ENCODE measurements at regions not wholly inside any gene's neighbourhood (a gene's known extent, or its start where the extent isn't known, plus 50 kb on each side); places are given as distances from the start of the nearest gene placed in this dataset.
"Not testable (repeated sequence)": the region's sequence is repeated elsewhere in the genome, so short reads cannot be mapped to it uniquely, and the experiment has no call there.

DNA sequence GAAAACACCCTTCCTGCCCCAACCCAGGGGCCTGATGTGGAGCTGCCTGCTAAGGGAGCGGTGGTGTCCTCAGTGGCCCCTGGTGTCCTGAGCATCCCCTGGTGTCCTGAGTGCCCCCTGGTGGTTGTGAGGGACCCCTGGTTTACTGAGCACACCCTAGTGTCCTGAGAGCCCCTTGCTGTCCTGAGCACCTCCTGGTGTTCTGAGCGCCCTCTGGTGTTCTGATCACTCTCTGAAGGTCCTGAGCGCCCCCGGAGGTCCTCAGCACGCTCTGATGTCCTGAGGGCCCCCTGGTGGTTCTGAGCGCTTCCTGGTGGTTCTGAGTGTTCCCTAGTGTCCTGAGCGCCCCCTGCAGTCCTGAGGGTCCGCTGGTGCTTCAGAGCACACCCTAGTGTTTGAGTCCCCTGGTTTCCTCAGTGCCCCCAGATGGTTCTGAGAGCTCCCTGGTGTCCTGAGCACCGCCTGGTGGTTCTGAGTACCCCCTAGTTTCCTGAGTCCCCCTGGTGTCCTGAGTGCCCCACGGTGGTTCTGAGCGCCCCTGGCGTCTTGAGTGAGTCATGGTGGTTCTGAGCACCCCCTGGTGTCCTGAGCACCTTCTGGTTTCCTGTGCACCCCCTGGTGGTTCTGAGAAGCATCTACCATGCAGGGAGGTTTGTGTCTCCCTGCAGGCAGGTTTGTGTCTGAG is 1004.2 kb downstream of the TMEM121 start:
- in situ Hi-C loops (cut with HindIII; ENCODE audit: low pct_ligation_motif_present, low sequenced_read_pairs) = no loop called here
- Histone ChIP-seq H3K4me3 (ENCODE audit: low read depth, low read length) (no peak overlapping the region), H3K27me3 (replicated peaks) (no peaks in the 10 kb centered on the region), H3K27ac (no peak overlapping the region), H3K36me3 (replicated peaks) (no peaks in the 10 kb centered on the region)
- DNase-seq = no peak
- TF ChIP-seq, protein P1, sequence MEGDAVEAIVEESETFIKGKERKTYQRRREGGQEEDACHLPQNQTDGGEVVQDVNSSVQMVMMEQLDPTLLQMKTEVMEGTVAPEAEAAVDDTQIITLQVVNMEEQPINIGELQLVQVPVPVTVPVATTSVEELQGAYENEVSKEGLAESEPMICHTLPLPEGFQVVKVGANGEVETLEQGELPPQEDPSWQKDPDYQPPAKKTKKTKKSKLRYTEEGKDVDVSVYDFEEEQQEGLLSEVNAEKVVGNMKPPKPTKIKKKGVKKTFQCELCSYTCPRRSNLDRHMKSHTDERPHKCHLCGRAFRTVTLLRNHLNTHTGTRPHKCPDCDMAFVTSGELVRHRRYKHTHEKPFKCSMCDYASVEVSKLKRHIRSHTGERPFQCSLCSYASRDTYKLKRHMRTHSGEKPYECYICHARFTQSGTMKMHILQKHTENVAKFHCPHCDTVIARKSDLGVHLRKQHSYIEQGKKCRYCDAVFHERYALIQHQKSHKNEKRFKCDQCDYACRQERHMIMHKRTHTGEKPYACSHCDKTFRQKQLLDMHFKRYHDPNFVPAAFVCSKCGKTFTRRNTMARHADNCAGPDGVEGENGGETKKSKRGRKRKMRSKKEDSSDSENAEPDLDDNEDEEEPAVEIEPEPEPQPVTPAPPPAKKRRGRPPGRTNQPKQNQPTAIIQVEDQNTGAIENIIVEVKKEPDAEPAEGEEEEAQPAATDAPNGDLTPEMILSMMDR (IDR thresholded peaks at IDR 0.05; ENCODE audit: low read depth, low read length, missing control alignments) = peak; percentile 3

DNA sequence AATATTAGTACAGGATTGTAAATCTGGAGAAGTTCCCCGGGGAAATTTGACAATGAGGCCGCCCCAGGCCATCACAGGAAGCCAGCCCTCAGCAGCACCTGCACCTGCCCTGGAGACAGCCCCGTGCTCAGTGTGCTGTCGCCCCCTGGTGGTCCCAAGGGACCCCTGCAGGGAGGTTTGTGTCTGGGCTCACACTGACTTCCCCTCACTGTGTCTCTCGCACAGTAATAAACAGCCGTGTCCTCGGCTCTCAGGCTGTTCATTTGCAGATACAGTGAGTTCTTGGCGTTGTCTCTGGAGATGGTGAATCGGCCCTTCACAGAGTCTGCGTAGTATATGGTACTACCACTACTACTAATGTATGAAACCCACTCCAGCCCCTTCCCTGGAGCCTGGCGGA is 1011.2 kb downstream of the TMEM121 start:
- H3K4me3 ChIP-seq (ENCODE audit: low read depth, low read length); H3K36me3 ChIP-seq (replicated peaks); H3K27me3 ChIP-seq (replicated peaks); H3K27ac ChIP-seq; DNase-seq; in situ Hi-C loops (cut with HindIII; ENCODE audit: low pct_ligation_motif_present, low sequenced_read_pairs): not testable (repeated sequence)

DNA sequence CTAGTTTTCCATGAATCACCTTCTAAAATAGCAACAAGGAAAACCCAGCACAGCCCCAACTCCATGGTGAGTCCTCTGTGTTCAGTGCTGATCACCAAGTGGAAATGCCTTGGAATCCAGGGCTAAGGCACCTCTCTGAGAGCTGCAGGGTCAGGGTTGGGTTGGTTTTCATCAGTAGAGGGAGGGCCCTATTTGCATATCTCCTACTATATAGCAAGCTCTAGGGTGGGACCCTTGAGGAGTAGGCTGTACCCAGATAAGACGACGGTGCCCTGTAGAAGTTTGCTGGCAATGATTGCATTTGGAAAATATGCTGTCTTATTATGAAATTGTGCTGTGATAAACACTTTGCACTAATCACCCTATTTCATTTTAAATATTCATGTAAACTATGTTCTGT is 1011.8 kb downstream of the TMEM121 start:
- no peak overlapping the region for H3K27ac ChIP-seq
- TF ChIP-seq, protein P1 (IDR thresholded peaks at IDR 0.05; ENCODE audit: low read depth, low read length, missing control alignments) = no peak
- no peak for DNase-seq
- no peak overlapping the region for H3K4me3 ChIP-seq (ENCODE audit: low read depth, low read length)
- in situ Hi-C loops (cut with HindIII; ENCODE audit: low pct_ligation_motif_present, low sequenced_read_pairs) = no loop called here
- H3K27me3 ChIP-seq (replicated peaks) = no peaks in the 10 kb centered on the region
- no peaks in the 10 kb centered on the region for H3K36me3 ChIP-seq (replicated peaks)

DNA sequence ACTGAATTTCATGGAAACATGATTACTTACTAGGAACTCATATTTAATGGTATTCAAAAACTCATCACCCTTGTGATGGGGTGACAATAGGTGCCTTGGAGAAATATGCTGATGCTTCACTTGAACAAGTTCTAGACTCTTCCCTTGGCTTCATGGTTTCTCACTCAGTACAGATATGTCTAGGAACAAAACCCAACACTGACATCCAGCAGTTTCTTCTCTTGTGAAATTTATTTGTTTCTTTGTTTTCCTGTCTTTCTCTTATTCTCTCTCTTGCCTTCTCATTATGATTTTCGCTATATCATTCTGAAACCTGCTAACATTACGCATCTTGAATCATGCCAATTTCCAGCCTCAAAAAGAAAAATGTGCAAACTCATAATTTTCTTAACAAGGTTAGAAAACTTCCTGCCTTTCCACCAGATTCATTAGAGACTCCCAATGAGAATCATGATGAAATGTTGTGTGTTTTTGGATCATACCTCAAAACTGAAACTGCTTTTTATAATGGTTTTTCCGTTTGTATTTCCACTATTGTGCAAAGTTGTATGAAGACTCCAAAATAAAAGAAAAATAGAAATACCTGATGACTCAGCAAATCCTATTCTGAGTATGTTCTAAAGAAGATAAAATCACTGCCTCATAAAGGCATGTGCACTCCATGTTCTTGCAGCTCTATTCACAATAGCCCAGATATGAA is 1021.5 kb downstream of the TMEM121 start:
- in situ Hi-C loops (cut with HindIII; ENCODE audit: low pct_ligation_motif_present, low sequenced_read_pairs) = no loop called here
- no peak for DNase-seq
- Histone ChIP-seq H3K27me3 (replicated peaks) (no peaks in the 10 kb centered on the region), H3K27ac (no peak overlapping the region), H3K36me3 (replicated peaks) (no peaks in the 10 kb centered on the region), H3K4me3 (ENCODE audit: low read depth, low read length) (no peak overlapping the region)
- TF ChIP-seq, protein P1 (IDR thresholded peaks at IDR 0.05; ENCODE audit: low read depth, low read length, missing control alignments) = no peak

DNA sequence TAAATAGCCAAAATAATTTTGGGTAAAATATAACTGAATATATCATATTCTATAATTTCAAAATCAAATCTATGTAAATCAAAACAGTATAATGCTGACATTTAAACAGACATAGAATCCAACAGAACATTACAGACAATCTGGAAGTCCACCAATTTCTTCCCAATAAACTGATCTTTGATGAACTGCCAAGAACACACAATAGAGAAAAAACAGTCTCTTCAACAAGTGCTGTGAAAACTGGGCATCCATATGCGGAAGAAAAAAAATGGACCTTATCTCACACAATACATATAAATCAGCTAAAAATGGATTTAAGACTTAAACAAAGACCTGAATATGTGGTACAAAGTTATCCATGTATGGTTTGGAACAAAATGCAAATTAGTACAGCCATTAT is 1022.7 kb downstream of the TMEM121 start:
- no peak for DNase-seq
- TF ChIP-seq, protein P1 (IDR thresholded peaks at IDR 0.05; ENCODE audit: low read depth, low read length, missing control alignments) = no peak
- no peak overlapping the region for H3K27ac ChIP-seq
- no peak overlapping the region for H3K4me3 ChIP-seq (ENCODE audit: low read depth, low read length)
- no peaks in the 10 kb centered on the region for H3K36me3 ChIP-seq (replicated peaks)
- H3K27me3 ChIP-seq (replicated peaks) = no peaks in the 10 kb centered on the region
- in situ Hi-C loops (cut with HindIII; ENCODE audit: low pct_ligation_motif_present, low sequenced_read_pairs) = no loop called here

DNA sequence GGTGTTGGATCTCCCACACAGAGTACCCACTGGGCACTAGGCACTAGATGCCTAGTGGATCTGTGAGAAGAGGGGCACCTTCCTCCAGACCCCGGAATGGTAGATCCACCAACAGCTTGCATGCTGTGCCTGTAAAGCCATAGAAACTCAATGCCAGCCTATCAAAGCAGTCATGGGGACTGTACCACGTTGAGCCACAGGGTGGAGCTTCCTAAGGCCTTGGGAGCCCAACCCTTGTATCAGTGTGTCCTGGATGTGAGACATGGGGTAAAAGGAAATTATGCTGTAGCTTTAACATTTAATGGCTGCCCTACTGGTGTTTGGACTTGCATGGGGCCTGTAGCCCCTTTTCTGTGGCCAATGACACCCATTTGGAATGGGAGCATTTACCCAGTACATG is 1024.9 kb downstream of the TMEM121 start:
- in situ Hi-C loops (cut with HindIII; ENCODE audit: low pct_ligation_motif_present, low sequenced_read_pairs) = no loop called here
- Histone ChIP-seq H3K27ac (no peak overlapping the region), H3K4me3 (ENCODE audit: low read depth, low read length) (no peak overlapping the region), H3K27me3 (replicated peaks) (no peaks in the 10 kb centered on the region), H3K36me3 (replicated peaks) (no peaks in the 10 kb centered on the region)
- TF ChIP-seq, protein P1 (IDR thresholded peaks at IDR 0.05; ENCODE audit: low read depth, low read length, missing control alignments) = no peak
- DNase-seq = no peak

DNA sequence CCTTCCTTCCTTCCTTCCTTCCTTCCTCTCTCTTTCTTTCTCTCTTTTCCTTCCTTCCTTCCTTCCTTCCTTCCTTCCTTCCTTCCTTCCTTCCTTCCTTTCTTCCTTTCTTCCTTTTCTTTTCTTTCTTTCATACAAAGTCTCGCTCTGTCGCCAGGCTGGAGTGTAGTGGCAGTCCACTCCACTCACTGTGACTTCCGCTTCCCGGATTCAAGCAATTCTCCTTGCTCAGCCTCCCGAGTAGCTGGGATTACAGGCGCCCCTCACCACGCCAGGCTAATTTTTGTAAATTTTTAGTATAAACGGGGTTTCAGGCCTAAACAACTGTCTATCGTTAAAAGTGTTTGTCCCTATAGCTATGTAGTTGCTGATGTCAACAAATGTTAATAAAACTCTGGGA is 1029.8 kb downstream of the TMEM121 start:
- DNase-seq; H3K36me3 ChIP-seq (replicated peaks); H3K27ac ChIP-seq; H3K4me3 ChIP-seq (ENCODE audit: low read depth, low read length); in situ Hi-C loops (cut with HindIII; ENCODE audit: low pct_ligation_motif_present, low sequenced_read_pairs); H3K27me3 ChIP-seq (replicated peaks): not testable (repeated sequence)

Measured in brain microvascular endothelial cell (primary cell).